NT2/D1 (cell line): ENCODE measurements at regions not wholly inside any gene's neighbourhood (a gene's known extent, or its start where the extent isn't known, plus 50 kb on each side); places are given as distances from the start of the nearest gene placed in this dataset.

Source experiments
- DNase-seq: peaks from one replicate; pipeline ENCODE4 v3.0.0-alpha.2; 2011; ENCODE audit warnings: low read depth, low spot score
- H3K27me3 ChIP-seq: 2 replicates; pipeline ENCODE4 v1.6.0; 2011; ENCODE audit warnings: mild to moderate bottlenecking; ENCODE audit not compliant: insufficient read length, insufficient read depth
- H3K36me3 ChIP-seq: 2 replicates; pipeline ENCODE4 v1.6.1; 2011; ENCODE audit warnings: mild to moderate bottlenecking, low read length, mixed read lengths; ENCODE audit not compliant: insufficient read depth, insufficient read length
- H3K4me1 ChIP-seq: 2 replicates; pipeline ENCODE4 v1.5.1; 2011; ENCODE audit not compliant: insufficient read depth, insufficient read length
- H3K4me3 ChIP-seq: 2 replicates; pipeline ENCODE4 v1.5.1; 2011; ENCODE audit warnings: low read depth; ENCODE audit not compliant: insufficient read length
- H3K9ac ChIP-seq: 2 replicates; pipeline ENCODE4 v1.6.0; 2011; ENCODE audit warnings: low read depth; ENCODE audit not compliant: insufficient read length
- H3K9me3 ChIP-seq: 2 replicates; pipeline ENCODE4 v1.5.1; 2011; ENCODE audit warnings: mild to moderate bottlenecking, low read length; ENCODE audit not compliant: insufficient read depth
- SUZ12 ChIP-seq: IDR thresholded peaks from 2 replicates; pipeline ENCODE4 v1.6.1; 2011; ENCODE audit not compliant: insufficient read length, insufficient read depth; ENCODE audit errors: extremely low read depth
- YY1 ChIP-seq: IDR thresholded peaks from 2 replicates; pipeline ENCODE4 v1.6.1; 2011; ENCODE audit not compliant: insufficient read length, insufficient read depth
- ZNF274 ChIP-seq: IDR thresholded peaks from 2 replicates; pipeline ENCODE4 v1.6.1; 2011; ENCODE audit warnings: mild to moderate bottlenecking, low read depth, low read length

DNA sequence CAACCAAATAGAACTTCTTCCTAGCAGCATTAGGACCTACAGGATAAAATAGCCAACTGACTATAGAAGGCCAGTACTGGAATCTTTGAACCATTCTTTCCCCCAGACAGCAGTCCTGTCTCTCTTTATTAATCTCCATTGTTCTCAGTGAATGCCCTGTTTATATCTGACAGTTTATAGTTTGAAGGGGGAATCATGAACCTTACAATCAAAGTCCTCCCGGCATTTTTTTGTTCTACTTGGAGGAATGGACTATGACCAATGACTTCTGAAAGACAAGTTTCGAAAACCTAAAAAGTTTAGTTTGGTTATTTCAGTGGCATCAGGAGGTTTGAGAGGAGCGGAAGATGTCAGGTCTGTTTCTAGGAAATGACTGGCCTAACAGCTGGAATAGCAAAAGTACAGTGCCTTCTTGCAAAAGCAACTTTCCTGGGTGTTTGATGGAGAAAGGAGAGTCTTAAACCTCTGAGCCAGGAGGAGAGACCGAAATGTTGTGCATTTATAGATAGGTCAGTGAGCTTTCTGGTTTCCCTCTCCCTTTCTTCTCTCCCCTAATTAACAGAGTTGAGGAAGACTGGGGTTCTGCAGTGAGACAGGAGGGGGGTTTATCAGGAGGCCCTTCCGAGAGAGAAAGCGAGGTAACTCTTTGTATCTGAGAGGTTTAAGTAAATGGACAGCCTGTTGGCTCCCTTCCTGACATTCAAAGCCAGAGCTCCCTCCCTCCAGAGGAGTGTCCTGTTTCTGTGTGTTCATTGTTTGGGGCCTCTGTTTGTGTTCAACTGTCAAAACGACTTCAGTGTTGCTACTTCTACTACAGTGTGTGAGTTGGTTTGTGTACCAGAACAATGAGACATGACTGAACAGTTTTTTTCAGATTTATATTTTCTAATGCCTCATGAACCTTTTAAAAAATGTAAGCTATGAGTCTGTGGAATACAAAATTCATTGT, 383.0 kb upstream of the RARB start:
- TF ChIP-seq YY1, result no peak
- no peak for TF ChIP-seq ZNF274
- no peak for TF ChIP-seq SUZ12
- peaks cover 8% of the 10 kb centered on the region; the same call in 1 of the 2 replicates for H3K9me3 ChIP-seq
- H3K36me3 ChIP-seq, result no peaks in the 10 kb centered on the region
- no peak overlapping the region for H3K9ac ChIP-seq
- H3K27me3 ChIP-seq, result no peaks in the 10 kb centered on the region
- no peak overlapping the region for H3K4me3 ChIP-seq
- H3K4me1 ChIP-seq, result no peaks in the 10 kb centered on the region
- DNase-seq, result no peak

DNA sequence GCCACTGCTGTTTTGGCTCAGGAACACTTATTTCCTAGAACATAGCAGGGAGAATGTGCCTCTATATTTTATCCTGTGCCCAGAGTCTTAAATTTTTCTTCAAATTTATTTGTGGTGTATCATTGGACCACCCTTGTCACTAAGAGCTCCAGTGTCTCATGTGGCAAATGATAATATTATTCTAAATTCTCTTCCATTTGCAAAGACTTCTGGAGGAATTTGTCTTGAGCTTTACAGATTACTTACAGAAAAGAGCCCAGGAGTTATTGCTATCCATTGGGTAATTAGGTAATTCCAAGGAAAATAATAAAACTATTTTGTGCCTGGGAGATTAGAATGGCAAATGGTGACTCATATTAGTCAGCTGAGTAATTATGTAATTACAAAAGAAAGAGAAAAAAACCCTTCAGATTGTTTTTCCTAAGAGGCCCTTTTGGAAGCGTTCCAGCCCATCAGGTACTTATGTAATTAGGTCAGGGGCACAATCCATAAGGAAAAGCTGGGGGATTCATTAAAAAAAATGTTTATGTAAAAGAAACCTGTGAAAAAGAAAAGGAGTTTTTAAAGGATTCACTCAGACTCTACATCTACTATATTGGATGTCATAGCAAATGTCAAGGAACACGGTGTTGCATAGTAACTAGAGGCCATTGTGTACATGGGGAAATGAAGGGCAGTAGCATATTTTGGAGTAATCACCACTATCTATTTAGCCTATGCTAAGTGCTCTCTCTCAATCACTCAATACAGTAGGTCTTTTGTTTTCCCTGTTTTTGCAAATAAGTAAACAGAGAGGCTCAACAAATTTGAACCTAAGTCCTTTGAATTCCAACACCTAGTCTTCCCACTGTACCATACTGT, 380.9 kb upstream of the RARB start:
- Histone ChIP-seq H3K9ac (no peak overlapping the region), H3K4me3 (no peak overlapping the region), H3K4me1 (no peaks in the 10 kb centered on the region), H3K9me3 (peaks cover 8% of the 10 kb centered on the region; the same call in 1 of the 2 replicates), H3K27me3 (no peaks in the 10 kb centered on the region), H3K36me3 (no peaks in the 10 kb centered on the region)
- TF ChIP-seq ZNF274, result no peak
- no peak for TF ChIP-seq SUZ12
- TF ChIP-seq YY1, result no peak
- no peak for DNase-seq

DNA sequence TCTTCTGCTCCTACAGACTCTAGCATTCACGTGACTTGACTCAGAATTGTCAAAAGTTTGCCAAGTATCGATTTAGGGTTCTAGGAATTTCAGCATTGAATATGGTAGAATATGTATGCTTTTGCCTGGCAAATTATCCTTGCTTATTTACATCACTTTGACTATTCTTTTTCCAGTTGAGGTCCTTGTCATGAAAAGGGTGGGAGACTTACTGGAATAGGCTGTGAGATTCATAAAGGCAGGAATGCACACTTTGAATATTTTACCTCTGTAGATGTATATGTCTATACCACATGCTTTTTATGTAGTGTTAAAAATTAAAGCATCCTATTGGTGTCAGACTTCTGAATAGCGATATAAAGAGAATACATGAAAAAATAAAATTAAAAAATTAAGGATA, 378.8 kb upstream of the RARB start:
- no peaks in the 10 kb centered on the region for H3K27me3 ChIP-seq
- H3K4me1 ChIP-seq, result no peaks in the 10 kb centered on the region
- no peaks in the 10 kb centered on the region for H3K36me3 ChIP-seq
- H3K4me3 ChIP-seq, result no peak overlapping the region
- no peak overlapping the region for H3K9ac ChIP-seq
- TF ChIP-seq YY1 (no peak), SUZ12 (no peak), ZNF274 (no peak)
- no peak for DNase-seq
- H3K9me3 ChIP-seq, result peaks cover 8% of the 10 kb centered on the region; the same call in 1 of the 2 replicates

DNA sequence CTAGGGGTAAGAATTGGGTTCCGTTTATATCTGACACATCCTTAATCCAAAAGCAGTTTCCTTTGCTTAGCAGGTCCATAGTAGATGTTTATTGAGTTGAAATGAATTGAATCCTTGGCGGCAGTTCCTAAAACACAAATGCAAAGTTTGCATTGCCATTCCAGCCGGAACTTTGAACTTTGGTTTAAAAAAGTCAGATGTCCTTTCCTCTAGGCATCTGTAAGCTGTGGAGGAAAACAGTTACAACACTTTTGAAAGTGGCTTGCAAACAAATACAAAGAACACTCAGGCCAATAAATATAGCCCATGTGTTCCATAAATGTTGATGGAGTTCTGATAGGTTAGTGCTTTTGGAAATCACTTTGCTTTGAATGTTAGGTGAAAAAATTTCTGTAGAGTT, 374.7 kb upstream of the RARB start:
- TF ChIP-seq SUZ12 (no peak), ZNF274 (no peak), YY1 (no peak)

DNA sequence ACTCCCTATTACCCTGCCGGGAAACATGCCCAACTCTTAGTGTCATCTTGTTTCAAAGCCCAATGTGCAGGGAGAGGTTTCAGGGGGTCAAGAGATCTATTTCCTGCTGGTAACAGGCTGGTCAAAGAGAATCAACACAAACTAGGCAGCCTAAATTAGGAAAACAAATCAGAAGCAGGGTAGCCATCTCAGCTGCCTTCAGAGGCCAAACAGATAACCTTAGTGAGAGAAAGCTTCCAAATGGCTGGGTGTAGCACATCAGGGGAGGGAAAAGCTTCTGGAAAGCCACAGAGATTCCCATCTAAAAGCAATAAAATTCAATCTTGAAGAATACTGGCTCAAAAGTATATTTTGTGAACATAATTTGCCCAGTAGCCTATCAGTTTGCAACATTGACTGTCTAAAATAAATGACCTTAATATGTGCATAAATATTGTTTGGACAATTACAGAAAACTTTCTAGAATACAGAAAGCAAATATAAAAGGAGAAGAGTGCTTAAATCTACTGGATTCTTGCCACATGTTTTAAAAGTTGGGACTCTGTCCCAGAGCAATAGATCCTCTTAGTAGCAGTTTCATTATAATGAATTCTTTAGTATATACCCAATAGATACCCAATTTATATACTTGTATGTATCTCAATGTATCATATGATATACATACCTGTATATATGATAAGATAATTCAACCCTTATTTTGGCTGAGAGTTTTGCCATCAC, 371.9 kb upstream of the RARB start:
- Histone ChIP-seq H3K9ac (no peak overlapping the region), H3K9me3 (no peaks in the 10 kb centered on the region), H3K4me1 (no peaks in the 10 kb centered on the region), H3K27me3 (no peaks in the 10 kb centered on the region), H3K4me3 (no peak overlapping the region), H3K36me3 (no peaks in the 10 kb centered on the region)
- DNase-seq, result no peak
- TF ChIP-seq YY1 (no peak), SUZ12 (no peak), ZNF274 (no peak)

More for the DNA sequence above, 374.7 kb upstream of the RARB start:
- Histone ChIP-seq H3K9ac (no peak overlapping the region), H3K36me3 (no peaks in the 10 kb centered on the region), H3K4me1 (no peaks in the 10 kb centered on the region), H3K9me3 (no peaks in the 10 kb centered on the region), H3K27me3 (no peaks in the 10 kb centered on the region), H3K4me3 (no peak overlapping the region)
- DNase-seq, result no peak

DNA sequence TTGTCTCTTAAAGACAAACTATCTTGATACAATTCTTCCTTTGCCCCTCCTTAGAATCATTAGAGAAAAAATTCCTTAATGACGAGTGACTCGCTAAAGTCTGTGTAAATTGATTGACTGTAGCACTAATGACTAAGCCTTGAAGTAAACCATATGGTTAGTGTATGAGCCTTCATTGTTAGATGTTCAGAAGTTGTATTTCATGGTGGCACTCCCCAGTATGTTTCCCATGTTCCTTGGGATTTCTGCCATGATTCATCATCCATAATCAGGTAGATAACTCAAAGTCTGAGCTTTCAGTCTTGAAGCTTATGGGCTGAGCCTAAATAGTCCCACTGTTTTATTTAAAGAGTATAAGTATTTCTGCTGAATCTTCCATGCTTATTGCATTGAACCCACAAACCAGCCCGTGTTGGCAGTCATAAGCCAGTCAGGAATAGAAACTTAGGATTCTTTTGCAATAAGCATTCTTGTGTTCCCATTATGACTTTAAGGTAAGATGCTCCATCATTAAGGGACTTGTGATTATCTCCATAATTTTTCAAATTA, 371.2 kb upstream of the RARB start:
- no peaks in the 10 kb centered on the region for H3K36me3 ChIP-seq
- no peak for DNase-seq
- H3K4me3 ChIP-seq, result no peak overlapping the region
- H3K9me3 ChIP-seq, result no peaks in the 10 kb centered on the region
- no peak overlapping the region for H3K9ac ChIP-seq
- no peaks in the 10 kb centered on the region for H3K4me1 ChIP-seq
- TF ChIP-seq SUZ12 (no peak), YY1 (no peak), ZNF274 (no peak)
- no peaks in the 10 kb centered on the region for H3K27me3 ChIP-seq

DNA sequence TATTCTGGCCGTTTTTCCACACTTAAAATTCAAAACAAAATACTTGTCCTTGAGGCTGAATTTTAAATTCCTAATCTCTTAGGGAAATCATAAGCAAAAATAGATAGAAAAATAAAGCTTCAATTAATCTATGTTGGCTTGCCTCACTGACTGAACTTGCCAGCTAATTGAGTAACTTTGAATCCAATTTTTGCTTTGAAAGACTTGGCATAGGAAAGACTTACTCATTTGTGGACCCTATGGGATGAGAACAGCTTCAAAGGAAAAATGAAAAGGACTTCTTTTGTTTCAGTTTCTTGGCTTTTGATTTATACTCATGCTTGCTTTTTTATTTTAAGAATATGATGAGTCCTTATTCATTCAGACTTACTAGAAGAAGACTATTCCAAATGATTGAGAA, 370.7 kb upstream of the RARB start:
- H3K9me3 ChIP-seq, result no peaks in the 10 kb centered on the region
- H3K27me3 ChIP-seq, result no peaks in the 10 kb centered on the region
- TF ChIP-seq SUZ12 (no peak), YY1 (no peak), ZNF274 (no peak)
- no peaks in the 10 kb centered on the region for H3K4me1 ChIP-seq
- DNase-seq, result no peak
- no peak overlapping the region for H3K9ac ChIP-seq
- no peaks in the 10 kb centered on the region for H3K36me3 ChIP-seq
- H3K4me3 ChIP-seq, result no peak overlapping the region
